GM06990 (cell line): ENCODE measurements at regions not wholly inside any gene's neighbourhood (a gene's known extent, or its start where the extent isn't known, plus 50 kb on each side); places are given as distances from the start of the nearest gene placed in this dataset.
"Not testable (repeated sequence)": the region's sequence is repeated elsewhere in the genome, so short reads cannot be mapped to it uniquely, and the experiment has no call there.

Experiments
- DNase-seq: peaks from one replicate; pipeline ENCODE4 v3.0.0-alpha.2; 2011; ENCODE audit not compliant: insufficient read length; ENCODE audit errors: extremely low read depth
- H3K27me3 ChIP-seq: replicated peaks from 2 replicates; pipeline ENCODE4 v1.6.0; 2011; ENCODE audit warnings: low read length; ENCODE audit not compliant: control insufficient read depth, insufficient read depth
- H3K36me3 ChIP-seq: 2 replicates; pipeline ENCODE4 v1.5.1; 2011; ENCODE audit warnings: low read length; ENCODE audit not compliant: control insufficient read depth, insufficient read depth
- H3K4me3 ChIP-seq: replicated peaks from 2 replicates; pipeline ENCODE4 v1.5.1; 2011; ENCODE audit warnings: low read depth, mild to moderate bottlenecking, control low read depth, low read length
- CTCF ChIP-seq: IDR thresholded peaks from 2 replicates; pipeline ENCODE4 v1.5.1; 2011; ENCODE audit warnings: low read length, control low read depth, mild to moderate bottlenecking, inconsistent platforms; ENCODE audit not compliant: insufficient read depth, poor library complexity, severe bottlenecking

GRCh38 chr5:1959231-1959630 lies 76.5 kb upstream of the IRX4 start:
- no peak overlapping the region for H3K4me3 ChIP-seq
- H3K27me3 ChIP-seq, result no peaks in the 10 kb centered on the region
- no peak for TF ChIP-seq CTCF
- DNase-seq, result no peak
- H3K36me3 ChIP-seq, result no peaks in the 10 kb centered on the region

- Histone ChIP-seq H3K27me3 (no peaks in the 10 kb centered on the region), H3K36me3 (no peaks in the 10 kb centered on the region), H3K4me3 (no peak overlapping the region)
- no peak for TF ChIP-seq CTCF
- no peak for DNase-seq
These were observed 75.7 kb upstream of the IRX4 start for GRCh38 chr5:1958211-1959010.

- no peak for TF ChIP-seq CTCF
- Histone ChIP-seq H3K27me3 (no peaks in the 10 kb centered on the region), H3K4me3 (no peak overlapping the region), H3K36me3 (no peaks in the 10 kb centered on the region)
- no peak for DNase-seq
These were observed 72.9 kb upstream of the IRX4 start for GRCh38 chr5:1955586-1955985.

- H3K4me3 ChIP-seq, H3K27me3 ChIP-seq, DNase-seq, H3K36me3 ChIP-seq: not testable (repeated sequence)
These were observed 71.0 kb upstream of the IRX4 start for GRCh38 chr5:1953710-1954109.

GRCh38 chr5:1952444-1953099 lies 69.8 kb upstream of the IRX4 start:
- no peak for TF ChIP-seq CTCF
- Histone ChIP-seq H3K36me3 (no peaks in the 10 kb centered on the region), H3K27me3 (no peaks in the 10 kb centered on the region), H3K4me3 (no peak overlapping the region)
- no peak for DNase-seq

GRCh38 chr5:1952021-1952420 lies 69.3 kb upstream of the IRX4 start:
- DNase-seq, result no peak
- Histone ChIP-seq H3K4me3 (no peak overlapping the region), H3K36me3 (no peaks in the 10 kb centered on the region), H3K27me3 (no peaks in the 10 kb centered on the region)
- no peak for TF ChIP-seq CTCF
